Spleen (tissue), 11 donors: ENCODE measurements at regions not wholly inside any gene's neighbourhood (a gene's known extent, or its start where the extent isn't known, plus 50 kb on each side); places are given as distances from the start of the nearest gene placed in this dataset.

Experiments used
- DNase-seq: peaks from one replicate; pipeline ENCODE4 v3.0.0-alpha.2; 2020
- H3K27ac ChIP-seq, 8 donors: fragments of 200-600 bp; sonication (generic) in 7 of 8; 1 replicate in 4 of 8; 2 replicates in 4 of 8; pipeline versions ENCODE4 v1.5.0 to v1.8.0; 2016 to 2021; ENCODE audit warnings: inconsistent platforms in 4 of 8, mild to moderate bottlenecking in 4 of 8, moderate library complexity in 1 of 8
- H3K27me3 ChIP-seq, 7 donors: fragments of 200-600 bp; sonication (generic) in 6 of 7; replicated peaks in 1 of 7; 1 replicate in 4 of 7; 2 replicates in 3 of 7; pipeline versions ENCODE4 v1.5.0 to v1.8.0; 2016 to 2021; ENCODE audit warnings: inconsistent platforms in 3 of 7, mild to moderate bottlenecking in 1 of 7
- H3K36me3 ChIP-seq, 6 donors: fragments of 200-600 bp; sonication (generic) in 5 of 6; 1 replicate in 4 of 6; 2 replicates in 2 of 6; pipeline versions ENCODE4 v1.5.0 to v1.8.0; 2016 to 2021; ENCODE audit warnings: inconsistent platforms in 2 of 6
- H3K4me1 ChIP-seq, 6 donors: fragments of 200-600 bp; sonication (generic) in 5 of 6; 1 replicate in 3 of 6; 2 replicates in 3 of 6; pipeline versions ENCODE4 v1.5.0 to v1.8.0; 2016 to 2021; ENCODE audit warnings: inconsistent platforms in 3 of 6
- H3K4me3 ChIP-seq, 8 donors: fragments of 200-600 bp; sonication (generic) in 7 of 8; 1 replicate in 4 of 8; 2 replicates in 4 of 8; pipeline versions ENCODE4 v1.5.0 to v1.8.0; 2016 to 2021; ENCODE audit warnings: inconsistent platforms in 4 of 8, mild to moderate bottlenecking in 4 of 8, moderate library complexity in 2 of 8
- H3K9me3 ChIP-seq, 8 donors: fragments of 200-600 bp; sonication (generic) in 7 of 8; 1 replicate in 4 of 8; 2 replicates in 4 of 8; pipeline versions ENCODE4 v1.5.0 to v1.8.0; 2016 to 2021; ENCODE audit warnings: inconsistent platforms in 4 of 8
- CTCF ChIP-seq, 11 experiments: fragments of 200-600 bp in 7 of 11; fragments of 450-650 bp in 4 of 11; sonication (generic) in 4 of 11; IDR thresholded peaks in 8 of 11; conservative IDR thresholded peaks in 3 of 11; 1 replicate in 7 of 11; 2 replicates in 4 of 11; pipeline versions ENCODE4 v1.4.0 to v1.8.0; 2016 to 2021; ENCODE audit warnings: antibody characterized with exemption in 11 of 11, inconsistent platforms in 4 of 11, mild to moderate bottlenecking in 1 of 11
- POLR2A ChIP-seq, 3 donors: fragments of 450-650 bp; IDR thresholded peaks; one replicate each; pipeline ENCODE4 v1.5.1; 2017; ENCODE audit warnings: antibody characterized with exemption in 3 of 3, mild to moderate bottlenecking in 1 of 3
- POLR2AphosphoS5 ChIP-seq, 3 donors: sonication (generic); formaldehyde crosslinking; IDR thresholded peaks; one replicate each; pipeline ENCODE4 v1.5.1; 2017; ENCODE audit warnings: antibody characterized with exemption in 3 of 3
- WGBS, 5 donors: extraction: QIAGEN DNeasy Blood & Tissue Kit in 3 of 5; methylation state at CpG; one replicate each; pipeline versions ENCODE4 v1.1.5 to v1.1.7; 2013 to 2018; 5-methylcytosine and 5-hydroxymethylcytosine counted together
- intact Hi-C: fragments of 100-400 bp; cut with DNase I; formaldehyde crosslinking; loops from one replicate; pipeline ENCODE4 v1.15.0; 2023; ENCODE audit warnings: low total_unique reads
- donor health status: healthy with polysubstance abuse.
- donor health status: DM: no; HTN: no; CAD: no; lungs with moderate emphysema.
- donor health status: DM: no; HTN: no; CAD: no.
- donor health status: Bipolar disorder and iron deficiency.
- donor health status: healthy.
- donor health status: DM: no; HTN: no; CAD: no.
- donor health status: DM: yes; HTN: yes; CAD: no.

- intact Hi-C loops = no loop called here
- no peak for DNase-seq
- no peak for TF ChIP-seq CTCF (IDR thresholded peaks at IDR 0.05 in 8 of 11, conservative IDR thresholded peaks at IDR 0.05 in 3 of 11)
- no peak for TF ChIP-seq POLR2A (IDR thresholded peaks at IDR 0.05)
- no peak for TF ChIP-seq POLR2AphosphoS5 (IDR thresholded peaks at IDR 0.05)
Observed at GRCh38 chr7:52726986-52727385, 308.4 kb upstream of the POM121L12 start.

GRCh38 chr7:52726493-52726892 is 308.9 kb upstream of the POM121L12 start:
- Histone ChIP-seq H3K4me1 (no peaks in the 10 kb centered on the region), H3K27me3 (no peaks in the 10 kb centered on the region), H3K4me3 (no peak overlapping the region), H3K9me3 (peaks cover 0 to 18% (median 3%) of the 10 kb centered on the region in 8 donors), H3K27ac (no peak overlapping the region), H3K36me3 (no peaks in the 10 kb centered on the region)
- intact Hi-C loops = no loop called here
- 65 to 88% (median 82%) methylated on average over 3 of the region's 3 CpGs for WGBS, 5 donors
- TF ChIP-seq POLR2A (IDR thresholded peaks at IDR 0.05) (no peak), CTCF (IDR thresholded peaks at IDR 0.05 in 8 of 11, conservative IDR thresholded peaks at IDR 0.05 in 3 of 11) (no peak), POLR2AphosphoS5 (IDR thresholded peaks at IDR 0.05) (no peak)
- DNase-seq = no peak

More at GRCh38 chr7:52726986-52727385, 308.4 kb upstream of the POM121L12 start:
- Histone ChIP-seq H3K27me3 (no peaks in the 10 kb centered on the region), H3K27ac (no peak overlapping the region), H3K4me3 (no peak overlapping the region), H3K4me1 (no peaks in the 10 kb centered on the region), H3K36me3 (no peaks in the 10 kb centered on the region), H3K9me3 (peaks cover 0 to 18% (median 3%) of the 10 kb centered on the region in 8 donors)
- whole genome bisulfite sequencing, 5 donors = 35 to 62% (median 44%) methylated on average over 2 of the region's 2 CpGs

GRCh38 chr7:52723606-52724005 is 311.8 kb upstream of the POM121L12 start:
- WGBS, 5 donors = 62 to 73% (median 66%) methylated on average over 5 of the region's 5 CpGs
- DNase-seq = no peak
- Histone ChIP-seq H3K27ac (no peak overlapping the region), H3K4me1 (no peaks in the 10 kb centered on the region), H3K36me3 (no peaks in the 10 kb centered on the region), H3K27me3 (no peaks in the 10 kb centered on the region), H3K4me3 (no peak overlapping the region), H3K9me3 (peaks cover 0 to 10% (median 0%) of the 10 kb centered on the region in 8 donors)
- intact Hi-C loops = no loop called here
- TF ChIP-seq POLR2AphosphoS5 (IDR thresholded peaks at IDR 0.05) (no peak), POLR2A (IDR thresholded peaks at IDR 0.05) (no peak), CTCF (IDR thresholded peaks at IDR 0.05 in 8 of 11, conservative IDR thresholded peaks at IDR 0.05 in 3 of 11) (no peak)

- WGBS, 5 donors = 79 to 87% (median 86%) methylated on average over 2 of the region's 2 CpGs
Observed at GRCh38 chr7:52720856-52721255, 314.6 kb upstream of the POM121L12 start.

More at GRCh38 chr7:52720856-52721255, 314.6 kb upstream of the POM121L12 start:
- Histone ChIP-seq H3K4me3 (no peak overlapping the region), H3K36me3 (no peaks in the 10 kb centered on the region), H3K27ac (no peak overlapping the region), H3K9me3 (peaks cover 0 to 15% (median 2%) of the 10 kb centered on the region in 8 donors), H3K4me1 (no peaks in the 10 kb centered on the region), H3K27me3 (no peaks in the 10 kb centered on the region)
- no peak for DNase-seq
- intact Hi-C loops = no loop called here
- no peak for TF ChIP-seq POLR2AphosphoS5 (IDR thresholded peaks at IDR 0.05)
- TF ChIP-seq CTCF (IDR thresholded peaks at IDR 0.05 in 8 of 11, conservative IDR thresholded peaks at IDR 0.05 in 3 of 11) = no peak
- TF ChIP-seq POLR2A (IDR thresholded peaks at IDR 0.05) = no peak
